ENCODE measurements at regions not wholly inside any gene's neighbourhood (a gene's known extent, or its start where the extent isn't known, plus 50 kb on each side); places are given as distances from the start of the nearest gene placed in this dataset.
"Not testable (repeated sequence)": the region's sequence is repeated elsewhere in the genome, so short reads cannot be mapped to it uniquely, and the experiment has no call there.

GRCh38 chr16:29334776-29335548 lies 71.5 kb downstream of the NPIPB11 start:
- not testable (repeated sequence) for TF ChIP-seq CTCF, POLR2A (IDR thresholded peaks at IDR 0.05)
